ENCODE measurements at regions not wholly inside any gene's neighbourhood (a gene's known extent, or its start where the extent isn't known, plus 50 kb on each side); places are given as distances from the start of the nearest gene placed in this dataset.

GRCh38 chr7:54278847-54279246, 263.3 kb upstream of the VSTM2A start:
- no peaks in the 10 kb centered on the region for H3K27me3 ChIP-seq (ENCODE audit: control insufficient read depth in 2 of 2, insufficient read depth in 2 of 2, low read length in 2 of 2)
- intact Hi-C loops (cut with micrococcal nuclease) = no loop called here
- H3K4me3 ChIP-seq (replicated peaks in 1 of 3; ENCODE audit: insufficient read depth in 1 of 3, low read depth in 1 of 3, low read length in 3 of 3) = no peak overlapping the region
- H3K9ac ChIP-seq (replicated peaks; ENCODE audit: extremely low read depth, insufficient read depth, low read length) = no peak overlapping the region
- dilution Hi-C loops (cut with MboI; ENCODE audit: extremely low pct_ligation_motif_present, low sequenced_read_pairs) = no loop called here
- TF ChIP-seq FOS (IDR thresholded peaks at IDR 0.05; ENCODE audit: borderline replicate concordance, insufficient read depth, low read length) (no peak), POLR2AphosphoS5 (IDR thresholded peaks at IDR 0.05; ENCODE audit: insufficient read depth, low read depth, low read length) (no peak), EZH2 (IDR thresholded peaks at IDR 0.05; ENCODE audit: borderline replicate concordance, low read depth, low read length, severe bottlenecking) (no peak), MYC (IDR thresholded peaks at IDR 0.05; ENCODE audit: low read depth, low read length) (no peak), MAX (IDR thresholded peaks at IDR 0.05; ENCODE audit: insufficient read depth, insufficient read length) (no peak), POLR2A (IDR thresholded peaks at IDR 0.05; ENCODE audit: low read depth, low read length) (no peak), CTCF (IDR thresholded peaks at IDR 0.05; ENCODE audit: extremely low read depth in 1 of 2, insufficient read depth in 1 of 2, low read depth in 1 of 2, low read length in 2 of 2) (no peak), GATA2 (IDR thresholded peaks at IDR 0.05; ENCODE audit: insufficient read depth, insufficient read length, low read depth, low read length) (no peak), JUN (IDR thresholded peaks at IDR 0.05; ENCODE audit: borderline replicate concordance, insufficient read depth, insufficient read length, low read depth) (no peak)
- POLR2A ChIA-PET = no interaction called here
- H2AFZ ChIP-seq (ENCODE audit: low read depth, low read length) = no peak overlapping the region
- H3K4me2 ChIP-seq (ENCODE audit: insufficient read depth, low read length) = no peak overlapping the region
- H3K9me1 ChIP-seq (replicated peaks; ENCODE audit: control insufficient read depth, extremely low read depth, insufficient read depth, low read length) = no peaks in the 10 kb centered on the region
- CTCF ChIA-PET = no interaction called here
- FAIRE-seq (no peak), DNase-seq (ENCODE audit: low read depth, low spot score) (no peak)
- no peaks in the 10 kb centered on the region for H3K79me2 ChIP-seq (ENCODE audit: control insufficient read depth, insufficient read depth, low read length)
- no peaks in the 10 kb centered on the region for H3K9me3 ChIP-seq (replicated peaks; ENCODE audit: control insufficient read depth, insufficient read depth, low read length)
- no peak overlapping the region for H3K27ac ChIP-seq (ENCODE audit: insufficient read depth, low read depth, low read length)
- no peaks in the 10 kb centered on the region for H3K4me1 ChIP-seq (ENCODE audit: control insufficient read depth, extremely low read depth, insufficient read depth, low read length)
- H3K36me3 ChIP-seq (ENCODE audit: control insufficient read depth in 2 of 2, extremely low read depth in 1 of 2, insufficient read depth in 2 of 2, low read length in 2 of 2) = no peaks in the 10 kb centered on the region
- no peaks in the 10 kb centered on the region for H4K20me1 ChIP-seq (replicated peaks; ENCODE audit: control insufficient read depth, extremely low read depth, insufficient read depth, low read length)
- BruUV-seq (replicated peaks) = no TSS peak

Data from endothelial cell of umbilical vein (primary cell).